Skin epidermis (tissue), 12 donors: ENCODE measurements at regions not wholly inside any gene's neighbourhood (a gene's known extent, or its start where the extent isn't known, plus 50 kb on each side); places are given as distances from the start of the nearest gene placed in this dataset.

Experiments used
- H3K27ac ChIP-seq, 21 experiments: fragments of 200-600 bp; sonication (generic) in 11 of 21; one replicate each; pipeline ENCODE4 v1.5.0; 2020; ENCODE audit warnings: mild to moderate bottlenecking in 3 of 21, inconsistent platforms in 2 of 21, moderate library complexity in 2 of 21
- H3K4me3 ChIP-seq, 7 experiments: fragments of 200-600 bp; sonication (generic) in 2 of 7; one replicate each; pipeline ENCODE4 v1.5.0; 2020; ENCODE audit warnings: inconsistent platforms in 2 of 7, mild to moderate bottlenecking in 2 of 7, moderate library complexity in 1 of 7

GRCh38 chr9:11779971-11780370 lies 913.2 kb upstream of the TYRP1 start:
- no peak overlapping the region for H3K4me3 ChIP-seq
- no peak overlapping the region for H3K27ac ChIP-seq

GRCh38 chr9:11792870-11793269 lies 900.3 kb upstream of the TYRP1 start:
- Histone ChIP-seq H3K27ac (no peak overlapping the region), H3K4me3 (no peak overlapping the region)

- H3K27ac ChIP-seq: no peak overlapping the region
- no peak overlapping the region for H3K4me3 ChIP-seq
These were observed 898.2 kb upstream of the TYRP1 start for GRCh38 chr9:11794984-11795383.

DNA sequence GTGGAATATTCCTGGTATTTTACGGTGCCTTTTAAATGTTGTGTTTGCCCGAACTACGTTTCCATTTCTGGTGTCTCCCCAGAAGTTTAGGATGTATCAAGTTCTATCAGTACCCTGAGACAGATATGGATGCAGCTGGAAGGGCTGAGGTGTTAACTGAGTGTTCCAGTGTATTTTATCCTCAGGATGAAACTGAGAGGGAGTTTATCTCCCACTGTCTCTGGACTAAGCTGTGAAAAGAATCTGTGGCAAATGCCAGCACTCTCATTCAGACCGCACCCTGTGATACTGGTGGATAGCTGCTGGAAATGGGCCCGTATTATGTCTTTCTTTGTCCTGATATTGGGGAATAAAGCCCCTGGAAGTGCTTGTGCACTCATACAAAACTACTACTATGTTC lies 887.2 kb upstream of the TYRP1 start:
- Histone ChIP-seq H3K27ac (no peak overlapping the region), H3K4me3 (no peak overlapping the region)

- Histone ChIP-seq H3K4me3 (no peak overlapping the region), H3K27ac (no peak overlapping the region)
These were observed 871.7 kb upstream of the TYRP1 start for GRCh38 chr9:11821306-11821975.

- H3K4me3 ChIP-seq: no peak overlapping the region
- no peak overlapping the region for H3K27ac ChIP-seq
These were observed 865.0 kb upstream of the TYRP1 start for GRCh38 chr9:11828201-11828600.

- no peak overlapping the region for H3K4me3 ChIP-seq
- H3K27ac ChIP-seq: no peak overlapping the region
These were observed 860.1 kb upstream of the TYRP1 start for GRCh38 chr9:11833056-11833455.

DNA sequence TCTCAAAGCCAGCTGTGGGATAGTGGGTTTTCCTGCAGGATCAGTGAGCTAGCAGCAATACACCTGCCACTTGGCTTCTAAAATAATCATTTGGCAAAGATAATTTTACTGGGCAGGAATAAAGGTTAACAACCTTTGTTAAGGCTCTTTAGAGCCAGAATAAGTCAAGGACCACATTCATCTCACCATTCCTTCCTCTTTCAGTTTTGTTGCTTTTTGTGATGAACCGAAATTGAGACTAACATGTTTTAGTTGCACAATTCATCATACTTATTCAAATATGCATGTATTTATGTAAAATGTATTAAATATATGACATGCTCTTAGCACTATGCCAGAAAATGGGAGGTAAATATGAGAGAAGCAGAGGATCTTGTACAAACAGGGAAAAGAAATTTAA lies 824.4 kb upstream of the TYRP1 start:
- no peak overlapping the region for H3K27ac ChIP-seq
- H3K4me3 ChIP-seq: no peak overlapping the region

GRCh38 chr9:11871852-11872251 lies 821.3 kb upstream of the TYRP1 start:
- H3K4me3 ChIP-seq: no peak overlapping the region
- no peak overlapping the region for H3K27ac ChIP-seq

GRCh38 chr9:11872471-11872870 lies 820.7 kb upstream of the TYRP1 start:
- no peak overlapping the region for H3K27ac ChIP-seq
- H3K4me3 ChIP-seq: no peak overlapping the region

GRCh38 chr9:11874414-11874813 lies 818.8 kb upstream of the TYRP1 start:
- Histone ChIP-seq H3K27ac (no peak overlapping the region), H3K4me3 (no peak overlapping the region)

DNA sequence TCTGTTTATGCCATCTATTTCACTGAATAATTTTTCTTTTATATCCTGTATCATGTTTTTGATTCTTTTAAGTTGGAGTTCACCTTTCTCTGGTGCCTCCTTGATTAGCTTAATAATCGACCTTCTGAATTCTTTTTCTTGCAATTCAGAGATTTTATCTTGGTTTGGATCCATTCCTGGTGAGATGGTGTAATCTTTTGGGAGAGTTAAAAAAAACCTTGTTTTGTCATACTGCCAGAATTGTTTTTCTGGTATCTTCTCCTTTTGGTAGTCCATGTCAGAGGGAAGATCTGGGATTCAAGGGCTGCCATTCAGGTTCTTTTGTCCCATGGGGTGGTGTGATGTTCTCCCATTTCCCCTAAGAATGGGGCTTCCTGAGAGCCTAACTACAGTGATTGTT lies 800.8 kb upstream of the TYRP1 start:
- no peak overlapping the region for H3K4me3 ChIP-seq
- H3K27ac ChIP-seq: no peak overlapping the region

- Histone ChIP-seq H3K4me3 (no peak overlapping the region), H3K27ac (no peak overlapping the region)
These were observed 799.9 kb upstream of the TYRP1 start for GRCh38 chr9:11893331-11893730.

DNA sequence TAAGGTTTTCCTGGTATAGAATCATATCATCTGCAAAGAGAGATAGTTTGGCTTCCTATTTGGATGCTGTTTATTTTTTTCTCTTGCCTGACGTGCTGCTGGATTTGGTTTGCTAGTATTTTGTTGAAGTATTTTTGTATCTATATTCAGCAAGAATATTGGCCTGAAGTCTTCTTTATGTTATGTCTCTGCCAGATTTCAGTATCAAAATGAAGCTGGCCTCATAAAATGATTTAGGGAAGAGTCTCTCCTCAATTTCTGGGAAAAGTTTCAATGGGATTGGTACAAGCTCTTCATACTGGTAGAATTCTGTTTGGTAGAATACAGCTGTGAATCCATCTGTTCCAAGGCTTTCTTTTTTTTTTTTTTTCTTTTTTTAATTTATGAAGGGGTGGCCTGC lies 799.0 kb upstream of the TYRP1 start:
- H3K27ac ChIP-seq: no peak overlapping the region
- H3K4me3 ChIP-seq: no peak overlapping the region

DNA sequence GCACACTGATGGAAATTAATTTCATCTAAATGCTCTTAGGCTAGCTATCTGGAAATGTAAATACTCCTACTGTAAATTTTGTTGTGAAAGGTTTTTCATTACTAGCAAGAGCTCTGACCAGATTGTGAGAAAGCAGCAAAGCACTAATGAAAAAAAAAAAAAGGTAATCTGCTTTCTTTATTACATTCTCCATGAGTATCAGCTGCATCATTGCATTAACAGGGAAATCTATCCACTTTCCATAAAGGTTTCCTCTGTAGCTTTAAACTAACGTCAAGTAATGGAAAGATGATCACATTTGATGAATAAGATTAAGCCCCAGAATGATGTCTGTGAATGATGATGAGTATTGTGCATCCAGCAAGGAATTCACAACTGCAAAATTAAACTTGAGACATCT lies 790.6 kb upstream of the TYRP1 start:
- Histone ChIP-seq H3K4me3 (no peak overlapping the region), H3K27ac (no peak overlapping the region)

- no peak overlapping the region for H3K27ac ChIP-seq
These were observed 777.5 kb upstream of the TYRP1 start for GRCh38 chr9:11915699-11916098.

GRCh38 chr9:11928871-11929321 lies 764.3 kb upstream of the TYRP1 start:
- Histone ChIP-seq H3K27ac (no peak overlapping the region), H3K4me3 (no peak overlapping the region)

More at GRCh38 chr9:11915699-11916098, 777.5 kb upstream of the TYRP1 start:
- H3K4me3 ChIP-seq: no peak overlapping the region

GRCh38 chr9:11931109-11931508 lies 762.1 kb upstream of the TYRP1 start:
- no peak overlapping the region for H3K27ac ChIP-seq

DNA sequence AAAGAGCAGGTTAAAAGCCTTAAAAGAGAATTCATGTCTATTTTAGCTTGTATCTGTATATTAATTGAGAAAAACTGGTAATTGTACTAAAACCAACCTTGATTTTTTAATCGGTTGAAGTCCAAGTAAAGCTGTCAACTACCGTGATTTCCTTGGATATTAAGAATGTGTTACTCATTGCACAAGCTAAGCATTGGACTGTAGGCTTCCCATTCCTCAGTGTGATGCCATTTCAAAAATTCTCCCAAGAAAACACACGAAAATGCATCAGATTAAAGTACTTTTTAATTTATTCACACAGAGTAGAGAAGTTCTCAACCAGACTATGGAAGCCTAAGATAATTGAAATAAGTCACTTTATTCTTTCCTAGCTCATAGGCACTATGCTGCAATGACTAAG lies 761.4 kb upstream of the TYRP1 start:
- H3K4me3 ChIP-seq: no peak overlapping the region
- H3K27ac ChIP-seq: no peak overlapping the region

More at GRCh38 chr9:11931109-11931508, 762.1 kb upstream of the TYRP1 start:
- no peak overlapping the region for H3K4me3 ChIP-seq

- Histone ChIP-seq H3K4me3 (no peak overlapping the region), H3K27ac (no peak overlapping the region)
These were observed 759.3 kb upstream of the TYRP1 start for GRCh38 chr9:11933926-11934325.

- Histone ChIP-seq H3K4me3 (no peak overlapping the region), H3K27ac (no peak overlapping the region)
These were observed 746.7 kb upstream of the TYRP1 start for GRCh38 chr9:11946531-11946930.

DNA sequence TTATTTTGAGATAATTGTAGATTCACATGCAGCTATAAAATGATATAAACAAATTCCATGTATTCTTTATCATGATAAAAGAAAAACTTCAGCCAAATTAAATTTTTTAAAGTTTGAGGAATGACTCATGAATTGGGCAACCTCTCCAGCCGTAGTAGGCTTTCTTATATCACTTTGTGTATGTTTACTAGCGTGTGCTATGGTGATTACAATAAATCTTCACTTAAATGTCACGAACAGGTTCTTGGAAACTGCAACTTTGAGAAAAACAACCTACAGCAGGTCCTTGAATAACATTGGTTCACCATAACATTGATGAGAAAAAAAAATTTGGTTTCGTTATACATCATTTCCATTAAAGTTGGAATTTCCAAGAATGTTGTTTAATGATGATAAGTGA lies 730.9 kb upstream of the TYRP1 start:
- Histone ChIP-seq H3K27ac (no peak overlapping the region), H3K4me3 (no peak overlapping the region)
